Neutrophil (primary cell): ENCODE measurements at regions not wholly inside any gene's neighbourhood (a gene's known extent, or its start where the extent isn't known, plus 50 kb on each side); places are given as distances from the start of the nearest gene placed in this dataset.

Experiments
- H3K27ac ChIP-seq: fragments of 200-600 bp; sonication (generic); 2 replicates; pipeline ENCODE4 v1.5.1; 2016; ENCODE audit warnings: mild to moderate bottlenecking, moderate library complexity
- H3K27me3 ChIP-seq: fragments of 200-600 bp; sonication (generic); 2 replicates; pipeline ENCODE4 v1.6.0; 2016; ENCODE audit warnings: mild to moderate bottlenecking
- H3K36me3 ChIP-seq: fragments of 200-600 bp; sonication (generic); 2 replicates; pipeline ENCODE4 v1.5.1; 2017
- H3K4me1 ChIP-seq, 2 experiments: fragments of 200-600 bp in 1 of 2; sonication (generic) in 1 of 2; 1 replicate in 1 of 2; 2 replicates in 1 of 2; pipeline versions ENCODE4 v1.5.1 to v1.6.1; 2013 to 2016; ENCODE audit warnings: low read depth in 1 of 2, low read length in 1 of 2, mild to moderate bottlenecking in 1 of 2, moderate library complexity in 1 of 2; ENCODE audit not compliant: control insufficient read depth in 1 of 2, insufficient read depth in 1 of 2
- H3K4me3 ChIP-seq, 2 experiments: fragments of 200-600 bp in 1 of 2; sonication (generic) in 1 of 2; 1 replicate in 1 of 2; 2 replicates in 1 of 2; pipeline ENCODE4 v1.5.1; 2013 to 2016; ENCODE audit warnings: low read depth in 1 of 2, low read length in 1 of 2, mild to moderate bottlenecking in 1 of 2, moderate library complexity in 1 of 2
- H3K9me3 ChIP-seq: fragments of 200-600 bp; sonication (generic); 2 replicates; pipeline ENCODE4 v1.5.1; 2016
- CTCF ChIP-seq: fragments of 200-600 bp; sonication (generic); IDR thresholded peaks from 2 replicates; pipeline ENCODE4 v1.5.1; 2016; ENCODE audit warnings: antibody characterized with exemption

GRCh38 chr1:63148825-63149645, 173.3 kb upstream of the FOXD3 start:
- peaks cover 13% of the 10 kb centered on the region for H3K27me3 ChIP-seq
- no peak for TF ChIP-seq CTCF
- H3K4me3 ChIP-seq: no peak overlapping the region
- H3K36me3 ChIP-seq: no peaks in the 10 kb centered on the region
- H3K4me1 ChIP-seq: no peaks in the 10 kb centered on the region
- no peaks in the 10 kb centered on the region for H3K9me3 ChIP-seq
- H3K27ac ChIP-seq: no peak overlapping the region

- H3K4me1 ChIP-seq: no peaks in the 10 kb centered on the region
- H3K36me3 ChIP-seq: no peaks in the 10 kb centered on the region
- no peaks in the 10 kb centered on the region for H3K9me3 ChIP-seq
Measured at GRCh38 chr1:63152572-63152971, 169.8 kb upstream of the FOXD3 start.

GRCh38 chr1:63155437-63155836, 166.9 kb upstream of the FOXD3 start:
- Histone ChIP-seq H3K27ac (no peak overlapping the region), H3K27me3 (peaks cover 13% of the 10 kb centered on the region), H3K36me3 (no peaks in the 10 kb centered on the region), H3K4me1 (no peaks in the 10 kb centered on the region), H3K4me3 (no peak overlapping the region), H3K9me3 (no peaks in the 10 kb centered on the region)
- no peak for TF ChIP-seq CTCF

More at GRCh38 chr1:63152572-63152971, 169.8 kb upstream of the FOXD3 start:
- TF ChIP-seq CTCF: no peak
- no peak overlapping the region for H3K27ac ChIP-seq
- peaks cover 13% of the 10 kb centered on the region for H3K27me3 ChIP-seq
- no peak overlapping the region for H3K4me3 ChIP-seq

GRCh38 chr1:63157085-63157484, 165.3 kb upstream of the FOXD3 start:
- H3K9me3 ChIP-seq: no peaks in the 10 kb centered on the region
- peaks cover 7% of the 10 kb centered on the region for H3K27me3 ChIP-seq
- TF ChIP-seq CTCF: no peak
- no peak overlapping the region for H3K4me3 ChIP-seq
- H3K4me1 ChIP-seq: no peaks in the 10 kb centered on the region
- H3K36me3 ChIP-seq: no peaks in the 10 kb centered on the region
- no peak overlapping the region for H3K27ac ChIP-seq

- Histone ChIP-seq H3K36me3 (no peaks in the 10 kb centered on the region), H3K4me1 (no peaks in the 10 kb centered on the region), H3K27ac (no peak overlapping the region), H3K27me3 (no peaks in the 10 kb centered on the region), H3K4me3 (no peak overlapping the region), H3K9me3 (no peaks in the 10 kb centered on the region)
- TF ChIP-seq CTCF: no peak
Measured at GRCh38 chr1:63169057-63169456, 153.3 kb upstream of the FOXD3 start.
